NCI-H128 (cell line): ENCODE measurements at regions not wholly inside any gene's neighbourhood (a gene's known extent, or its start where the extent isn't known, plus 50 kb on each side); places are given as distances from the start of the nearest gene placed in this dataset.

Source experiments
- DNase-seq: peaks from one replicate; lab custom pipeline; 2025; ENCODE audit not compliant: unreplicated experiment; lab: John Stamatoyannopoulos, UW

- no peak for DNase-seq
These were observed 544.0 kb upstream of the ZWINT start for GRCh38 chr10:56905051-56905450.

GRCh38 chr10:56902554-56902953, 541.5 kb upstream of the ZWINT start:
- DNase-seq, result no peak

GRCh38 chr10:56895306-56895705, 534.2 kb upstream of the ZWINT start:
- no peak for DNase-seq

- no peak for DNase-seq
These were observed 520.2 kb upstream of the ZWINT start for GRCh38 chr10:56881218-56881617.

GRCh38 chr10:56880606-56881005, 519.5 kb upstream of the ZWINT start:
- DNase-seq, result no peak

- DNase-seq, result no peak
These were observed 513.9 kb upstream of the ZWINT start for GRCh38 chr10:56874950-56875349.

GRCh38 chr10:56871160-56871668, 510.2 kb upstream of the ZWINT start:
- DNase-seq, result no peak

- DNase-seq, result no peak
These were observed 506.2 kb upstream of the ZWINT start for GRCh38 chr10:56867236-56867635.

- DNase-seq, result no peak
These were observed 495.5 kb upstream of the ZWINT start for GRCh38 chr10:56856569-56856968.

- DNase-seq, result no peak
These were observed 484.0 kb upstream of the ZWINT start for GRCh38 chr10:56844978-56845529.

- DNase-seq, result no peak
These were observed 475.6 kb upstream of the ZWINT start for GRCh38 chr10:56836659-56837058.

GRCh38 chr10:56831681-56832080, 470.6 kb upstream of the ZWINT start:
- no peak for DNase-seq

- DNase-seq, result no peak
These were observed 462.8 kb upstream of the ZWINT start for GRCh38 chr10:56823849-56824248.

GRCh38 chr10:56805022-56805421, 444.0 kb upstream of the ZWINT start:
- no peak for DNase-seq

GRCh38 chr10:56785292-56785691, 424.2 kb upstream of the ZWINT start:
- no peak for DNase-seq

- DNase-seq, result no peak
These were observed 421.4 kb upstream of the ZWINT start for GRCh38 chr10:56782503-56782902.

- DNase-seq, result no peak
These were observed 410.3 kb upstream of the ZWINT start for GRCh38 chr10:56771343-56771742.

- no peak for DNase-seq
These were observed 402.0 kb upstream of the ZWINT start for GRCh38 chr10:56763090-56763489.

- DNase-seq, result no peak
These were observed 384.4 kb upstream of the ZWINT start for GRCh38 chr10:56745490-56745889.

- no peak for DNase-seq
These were observed 367.3 kb upstream of the ZWINT start for GRCh38 chr10:56728349-56728748.

GRCh38 chr10:56722912-56723311, 361.9 kb upstream of the ZWINT start:
- no peak for DNase-seq

- no peak for DNase-seq
These were observed 354.2 kb upstream of the ZWINT start for GRCh38 chr10:56715262-56715661.

- DNase-seq, result no peak
These were observed 337.4 kb upstream of the ZWINT start for GRCh38 chr10:56698506-56698905.
